HG03571 (cell line): ENCODE measurements at regions not wholly inside any gene's neighbourhood (a gene's known extent, or its start where the extent isn't known, plus 50 kb on each side); places are given as distances from the start of the nearest gene placed in this dataset.

Experiments used
- ATAC-seq: cut with Tn5 transposase; IDR thresholded peaks from one replicate; pipeline ENCODE4 v1.9.1; 2021; ENCODE audit not compliant: unreplicated experiment

- no peak for ATAC-seq
Observed at GRCh38 chr5:74268297-74268696, 372.2 kb downstream of the ENC1 start.

DNA sequence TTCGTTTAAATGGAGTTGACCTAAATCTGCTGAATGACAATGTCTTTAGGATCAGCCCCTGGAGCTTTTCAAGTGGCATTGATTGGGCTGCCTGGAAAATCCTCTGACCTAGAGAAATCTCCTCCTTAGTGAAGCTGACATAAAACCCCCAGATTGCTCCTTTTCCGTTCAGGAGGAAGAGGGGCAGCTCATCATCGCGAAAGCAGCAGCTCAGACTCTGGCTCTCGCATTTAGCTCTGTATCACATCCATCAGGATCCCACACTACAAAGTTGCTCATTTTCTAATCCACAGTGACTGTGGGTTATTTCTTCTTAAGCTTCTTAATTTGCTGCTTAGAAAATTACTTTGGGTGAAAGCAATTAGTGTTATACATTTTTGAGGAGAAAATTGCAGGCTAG is 373.7 kb downstream of the ENC1 start:
- no peak for ATAC-seq

DNA sequence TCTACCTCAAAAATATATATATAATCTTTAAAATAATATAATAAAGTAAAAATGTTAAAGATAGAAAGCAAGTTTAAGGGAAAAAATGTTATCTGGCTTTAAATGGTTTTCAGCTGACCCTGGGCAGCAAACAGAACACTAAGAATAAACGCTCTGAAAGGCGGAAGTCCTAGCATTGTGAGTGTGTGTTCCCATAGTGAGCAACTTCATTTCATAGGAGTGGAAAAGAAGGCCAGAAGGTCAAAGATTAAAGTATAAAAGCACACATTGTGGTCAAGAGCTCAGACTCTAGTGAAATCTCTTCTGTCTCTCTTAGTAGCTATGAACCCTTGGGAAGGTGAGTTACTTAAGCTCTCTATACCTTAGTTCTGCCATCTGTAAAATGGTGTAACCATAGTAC is 374.4 kb downstream of the ENC1 start:
- ATAC-seq: no peak

DNA sequence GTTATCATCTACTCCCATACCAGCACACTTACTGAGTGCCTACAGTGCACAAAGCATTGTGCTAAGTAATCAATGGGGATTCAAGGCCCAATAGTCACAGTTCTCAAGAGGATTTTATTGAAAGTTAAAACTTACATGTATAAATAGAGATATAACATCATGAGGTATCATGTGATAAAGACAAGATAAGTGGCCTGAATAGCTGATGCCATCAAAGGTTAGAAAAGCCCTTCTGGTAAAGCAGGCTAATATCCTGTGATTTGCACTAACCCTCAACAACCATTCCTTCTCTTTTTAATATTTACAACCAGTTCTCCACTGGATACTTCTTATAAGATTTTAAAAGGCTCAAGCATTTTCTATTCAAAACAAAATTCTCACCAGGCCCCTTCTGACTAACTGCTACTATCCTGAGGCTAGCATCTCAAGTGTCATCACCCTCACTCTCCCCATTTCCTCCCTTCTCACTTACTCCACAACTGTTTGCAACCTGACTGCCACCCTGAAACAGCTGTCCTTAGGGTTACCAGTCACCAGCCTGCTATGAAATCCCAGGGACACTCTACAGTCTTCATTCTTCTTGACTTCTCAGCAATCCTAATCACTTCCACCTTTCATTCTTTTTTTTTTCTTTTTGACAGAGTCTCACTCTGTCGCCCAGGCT is 377.9 kb downstream of the ENC1 start:
- ATAC-seq: no peak

GRCh38 chr5:74261866-74262265 is 378.7 kb downstream of the ENC1 start:
- ATAC-seq: no peak

DNA sequence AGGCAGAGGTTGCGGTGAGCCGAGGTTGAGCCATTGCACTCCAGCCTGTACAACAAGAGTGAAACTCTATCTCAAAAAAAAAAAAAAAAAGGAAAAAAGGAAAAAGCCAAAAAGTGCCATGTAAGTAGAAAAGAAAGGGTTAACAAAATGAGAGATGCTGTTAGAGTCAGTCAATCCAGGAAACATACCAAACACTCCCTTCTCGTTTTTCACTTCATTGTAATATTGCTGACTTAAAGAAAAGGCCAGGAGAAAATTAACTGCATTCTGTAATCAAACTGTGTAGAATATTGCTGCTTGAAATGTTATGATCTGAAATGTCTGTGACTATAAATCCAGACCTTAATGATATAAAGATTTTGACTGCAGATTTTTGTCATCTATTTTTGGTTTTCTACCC is 379.1 kb downstream of the ENC1 start:
- ATAC-seq: no peak

DNA sequence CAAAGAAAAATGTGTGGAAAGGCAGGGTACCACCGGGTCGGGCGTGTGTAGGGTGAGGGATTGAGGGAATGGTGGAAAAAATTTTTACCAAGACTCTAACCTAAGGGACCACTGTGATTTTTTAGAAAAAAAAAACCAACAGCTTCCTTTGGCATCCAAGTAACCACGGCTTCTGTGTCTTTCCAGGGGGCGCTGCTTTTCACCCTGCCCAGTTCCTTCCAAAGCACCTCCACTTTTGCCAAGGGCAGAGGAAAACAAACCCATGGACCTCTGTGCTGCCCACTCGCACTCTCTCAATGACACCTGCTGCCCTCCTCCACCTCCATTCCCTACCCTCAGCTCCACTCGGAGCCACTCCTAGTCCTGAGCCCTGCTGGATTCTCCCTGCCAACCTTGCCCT is 381.0 kb downstream of the ENC1 start:
- ATAC-seq: no peak

GRCh38 chr5:74258314-74258665 is 382.2 kb downstream of the ENC1 start:
- ATAC-seq: no peak

DNA sequence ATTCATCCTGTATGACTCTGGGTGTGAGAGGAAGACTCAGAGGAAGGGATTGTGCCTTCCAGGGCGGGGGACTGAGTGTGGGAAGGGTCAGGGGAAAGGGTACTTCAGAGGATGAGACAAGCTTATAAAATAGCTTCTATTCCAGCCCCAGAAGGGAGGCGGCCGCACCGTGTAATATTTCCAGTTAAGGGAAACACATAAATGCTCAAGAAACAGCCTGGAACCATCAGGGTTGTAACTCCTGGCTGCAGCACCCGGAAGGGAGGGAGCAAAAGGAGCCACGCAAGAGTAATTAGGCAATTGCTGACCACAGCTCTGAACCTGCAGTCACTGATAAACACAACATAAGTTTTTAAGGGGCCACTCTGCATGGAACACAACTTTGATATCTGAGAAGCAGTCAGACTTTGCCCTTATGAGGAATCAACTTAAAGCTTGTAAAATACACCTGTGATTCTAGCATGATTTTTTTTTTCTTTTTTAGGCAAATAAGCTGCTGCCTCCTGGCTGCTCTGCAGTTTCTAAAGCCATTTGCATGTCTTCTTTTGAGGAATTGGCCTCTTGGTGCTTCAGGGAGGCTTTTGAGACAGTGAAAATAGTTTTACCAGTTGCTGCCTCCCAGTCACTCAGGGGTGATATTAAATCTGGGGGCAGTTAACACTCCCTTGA is 382.7 kb downstream of the ENC1 start:
- ATAC-seq: no peak

- ATAC-seq: no peak
Observed at GRCh38 chr5:74257060-74257527, 383.4 kb downstream of the ENC1 start.

GRCh38 chr5:74255692-74256392 is 384.7 kb downstream of the ENC1 start:
- no peak for ATAC-seq

DNA sequence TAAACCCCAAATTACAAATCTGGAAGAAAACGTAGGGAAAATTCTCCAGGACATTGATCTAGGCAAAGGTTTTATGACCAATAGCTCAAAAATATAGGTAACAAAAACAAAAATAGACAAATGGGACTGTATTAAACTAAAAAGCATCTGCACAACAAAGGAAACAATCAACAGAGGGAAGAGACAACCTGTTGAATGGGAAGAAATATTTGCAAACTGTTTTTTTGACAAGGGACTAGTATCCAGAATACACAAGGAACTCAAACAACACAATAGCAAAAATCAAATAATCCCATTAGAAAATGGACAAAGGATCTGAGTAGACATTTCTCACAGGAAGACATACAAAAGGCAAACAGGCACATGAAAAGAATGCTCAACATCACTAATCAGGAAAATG is 386.3 kb downstream of the ENC1 start:
- no peak for ATAC-seq

DNA sequence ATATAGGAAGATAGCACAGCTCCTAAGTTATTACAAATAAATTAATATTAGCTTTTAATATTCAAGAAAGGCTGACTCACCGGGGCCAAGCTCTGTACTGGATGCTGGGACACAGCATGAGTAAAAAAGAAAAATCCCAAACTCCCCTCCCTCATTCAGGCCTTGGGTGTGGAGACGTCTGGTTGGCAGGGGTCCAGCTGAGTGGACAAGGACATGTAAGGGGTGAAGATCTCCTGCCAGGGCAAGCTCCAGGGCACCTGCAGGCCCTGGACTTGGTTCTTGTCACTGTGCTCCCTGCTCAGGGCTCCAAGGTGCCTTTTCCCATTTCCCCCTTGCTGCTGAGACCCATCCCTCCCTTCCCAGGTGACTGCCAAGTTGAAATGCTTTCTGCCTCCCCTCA is 388.5 kb downstream of the ENC1 start:
- no peak for ATAC-seq

DNA sequence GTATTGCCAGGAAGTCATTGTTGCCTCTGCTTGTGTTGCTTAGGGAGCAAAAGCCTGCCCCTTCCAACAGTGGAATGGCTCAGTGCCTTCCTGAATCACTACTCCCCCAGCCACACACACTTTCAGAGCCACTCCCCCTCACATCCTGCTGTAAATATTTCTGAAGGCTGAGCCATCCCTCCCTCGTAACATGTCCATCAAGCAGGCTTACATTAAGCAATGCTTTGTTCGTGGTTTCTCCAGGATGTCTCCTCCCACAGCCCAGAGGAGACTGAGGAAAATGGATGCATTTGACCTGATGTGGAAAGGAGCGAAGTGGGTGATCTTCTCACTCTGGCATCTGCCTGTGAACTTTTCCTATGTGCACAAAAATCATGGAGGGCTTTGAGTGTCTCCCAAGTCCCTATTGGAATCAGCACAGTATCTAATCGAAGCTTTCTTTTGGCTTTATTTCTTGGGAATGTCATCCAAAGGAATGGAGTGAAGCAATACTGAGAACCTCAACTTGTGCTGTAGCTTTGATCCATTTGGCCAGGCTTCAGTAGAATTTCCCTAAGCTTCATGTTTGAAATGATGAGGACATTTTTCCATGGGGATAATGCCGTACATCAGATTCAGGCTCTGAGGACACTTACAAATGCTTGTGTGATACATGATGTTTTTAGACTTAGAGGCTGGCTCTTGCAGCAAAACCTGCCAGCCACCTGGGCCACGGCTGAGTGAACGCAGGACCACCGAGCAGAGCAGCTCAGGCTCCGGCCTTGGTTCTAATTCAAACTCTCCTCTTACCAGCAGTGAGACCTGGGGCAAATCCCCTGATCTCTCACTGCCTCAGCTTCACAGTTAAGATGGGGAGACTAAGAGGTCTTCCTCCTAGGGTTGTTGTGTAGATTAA is 389.1 kb downstream of the ENC1 start:
- ATAC-seq: no peak

DNA sequence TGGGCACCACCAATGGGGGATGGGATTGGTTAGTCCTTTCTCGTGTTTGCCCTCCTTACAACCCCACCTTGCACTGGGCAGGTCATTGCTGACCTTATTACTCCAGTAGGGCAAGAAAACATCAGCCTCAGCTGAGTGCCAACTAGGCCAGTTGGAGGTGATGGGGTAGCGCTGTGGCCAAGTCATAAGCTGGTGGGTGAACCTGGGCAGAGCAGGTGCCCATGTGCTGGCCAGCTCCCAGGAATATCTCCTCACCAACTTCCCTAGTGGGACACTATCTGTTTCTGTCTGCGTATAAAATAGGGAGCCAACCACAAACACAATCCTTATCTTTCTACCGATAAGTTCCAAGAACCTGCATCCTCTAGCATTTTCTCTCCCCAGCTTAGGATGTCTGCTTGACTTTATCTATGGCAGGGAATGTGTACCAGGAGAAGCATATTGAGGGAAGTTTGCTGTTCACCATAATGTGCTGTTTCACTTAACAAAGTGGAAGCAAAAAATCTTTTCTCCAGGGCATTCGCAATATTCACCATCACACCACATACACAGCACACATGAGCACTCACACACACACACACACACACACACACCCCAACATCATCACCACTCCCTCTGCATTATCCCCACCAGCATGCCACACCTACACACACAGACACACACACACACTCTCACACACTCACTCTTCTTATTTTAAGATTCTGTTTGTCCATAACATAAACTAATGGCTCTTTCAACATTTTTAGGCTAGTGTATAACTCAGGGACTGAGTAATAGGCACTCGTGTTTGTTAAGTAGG is 390.0 kb downstream of the ENC1 start:
- no peak for ATAC-seq

- ATAC-seq: no peak
Observed at GRCh38 chr5:74248576-74248975, 392.0 kb downstream of the ENC1 start.

DNA sequence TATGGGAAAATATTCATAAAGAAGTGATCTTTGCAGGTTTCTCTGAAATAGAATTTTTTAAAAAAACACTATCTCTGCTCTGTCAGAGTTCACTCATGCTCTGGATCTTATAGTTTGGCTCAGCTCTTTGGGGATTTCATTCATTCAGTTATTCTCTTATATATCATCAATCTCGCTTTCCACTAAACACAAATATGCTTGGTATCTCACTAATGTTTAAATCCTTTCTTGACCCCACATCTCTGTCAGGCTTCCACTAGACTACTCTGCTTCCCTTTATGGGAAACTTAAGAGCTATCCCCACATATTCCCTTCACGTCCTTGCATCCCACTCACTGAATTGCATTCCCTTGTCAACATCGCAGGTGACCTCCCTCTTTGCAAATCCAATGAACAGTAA is 396.1 kb downstream of the ENC1 start:
- no peak for ATAC-seq

DNA sequence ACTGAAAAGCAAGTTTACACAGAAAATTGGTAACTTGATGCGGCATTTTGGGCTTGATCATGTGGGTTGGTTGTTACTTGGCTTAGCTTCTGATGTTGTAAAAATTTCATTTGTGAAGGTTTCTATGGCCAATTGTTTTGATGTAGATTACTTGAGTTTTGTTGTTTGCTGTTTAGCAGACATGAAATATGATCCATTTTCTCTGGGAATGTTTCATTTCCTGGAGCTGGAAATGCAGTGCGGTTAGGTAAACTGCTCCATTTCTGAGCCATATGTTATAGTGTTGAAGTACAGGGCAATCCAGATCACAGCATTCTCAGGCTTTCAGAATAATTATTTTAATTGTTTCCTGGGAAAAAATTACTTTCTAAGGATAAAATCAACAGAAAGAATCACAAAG is 396.9 kb downstream of the ENC1 start:
- ATAC-seq: no peak

DNA sequence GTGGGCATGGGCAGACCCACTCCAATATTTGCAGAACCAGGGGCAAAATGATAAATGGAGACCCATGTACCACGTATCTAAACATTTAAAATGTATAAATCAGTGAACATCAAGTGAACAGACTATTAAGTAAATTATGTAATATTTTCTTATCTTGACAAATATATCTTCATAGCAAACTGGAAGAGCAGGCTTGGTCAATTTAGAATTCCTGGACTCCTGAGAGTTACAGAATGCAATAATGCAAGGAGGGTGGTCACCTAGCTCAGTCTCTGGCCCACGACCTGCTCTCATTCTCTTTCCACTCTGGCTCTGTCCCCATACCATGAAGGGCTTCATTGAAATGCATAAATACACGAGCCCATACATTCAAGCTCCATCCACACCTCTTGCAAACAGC is 398.0 kb downstream of the ENC1 start:
- no peak for ATAC-seq

DNA sequence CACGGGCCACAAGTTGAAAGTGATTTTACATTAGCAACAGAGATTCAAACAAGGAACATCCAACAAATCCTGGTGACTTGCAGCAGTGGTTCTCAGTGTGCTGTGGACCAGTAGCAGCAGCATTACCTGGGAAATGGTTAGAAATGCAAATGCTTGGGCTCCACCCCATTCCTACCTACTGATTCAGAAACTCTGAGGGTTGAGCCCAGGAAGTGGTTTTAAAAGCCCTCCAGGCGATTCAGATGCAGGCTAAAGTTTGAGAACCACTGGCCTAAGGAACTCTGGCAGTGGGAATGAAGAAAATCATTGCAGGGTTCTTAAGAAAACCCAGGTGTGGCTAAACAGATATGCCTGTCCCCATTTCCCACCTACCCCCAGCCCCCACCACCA is 398.8 kb downstream of the ENC1 start:
- ATAC-seq: no peak
